ENCODE measurements at regions not wholly inside any gene's neighbourhood (a gene's known extent, or its start where the extent isn't known, plus 50 kb on each side); places are given as distances from the start of the nearest gene placed in this dataset.

DNA sequence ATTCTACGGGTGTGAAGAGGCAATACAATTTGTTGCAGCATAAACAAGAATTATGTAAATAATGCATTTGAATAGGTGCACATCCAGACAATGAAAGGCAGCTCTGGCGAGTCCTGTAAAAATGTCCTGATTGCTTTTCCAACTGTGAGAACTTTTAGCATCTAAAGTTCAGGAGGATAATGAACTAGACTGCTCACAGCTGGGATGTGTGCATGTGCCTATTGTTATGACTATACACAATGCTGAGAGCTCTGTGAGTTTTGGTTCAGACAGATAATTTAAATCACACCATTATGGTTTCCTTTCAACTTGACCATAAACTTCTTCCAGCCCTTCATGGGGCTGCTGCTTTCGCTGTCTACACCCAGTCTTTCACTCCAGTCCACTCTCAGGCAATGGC is 99.9 kb downstream of the PLK2 start:
- no peak for DNase-seq (ENCODE audit: low spot score)
- H3K4me1 ChIP-seq (ENCODE audit: insufficient read depth): no peaks in the 10 kb centered on the region
- no peak overlapping the region for H2AFZ ChIP-seq
- H3K27ac ChIP-seq: no peak overlapping the region
- no peaks in the 10 kb centered on the region for H3K9me2 ChIP-seq (replicated peaks; ENCODE audit: insufficient read depth)
- no peaks in the 10 kb centered on the region for H3K79me2 ChIP-seq
- no peak overlapping the region for H3K4me3 ChIP-seq
- no peaks in the 10 kb centered on the region for H3K36me3 ChIP-seq (replicated peaks; ENCODE audit: insufficient read depth, low read depth)
- H4K20me1 ChIP-seq (ENCODE audit: insufficient read depth, poor library complexity, severe bottlenecking): no peaks in the 10 kb centered on the region
- 62% methylated on average over 3 of the region's 3 CpGs for WGBS (ENCODE audit: low lambda C conversion rate, missing lambda C conversion rate)
- no peaks in the 10 kb centered on the region for H3K27me3 ChIP-seq
- TF ChIP-seq EZH2phosphoT487 (IDR thresholded peaks at IDR 0.05; ENCODE audit: low read depth, severe bottlenecking, unreplicated experiment): no peak
- no peak for TF ChIP-seq EZH2 (IDR thresholded peaks at IDR 0.05; ENCODE audit: borderline replicate concordance)
- TF ChIP-seq, protein P1, sequence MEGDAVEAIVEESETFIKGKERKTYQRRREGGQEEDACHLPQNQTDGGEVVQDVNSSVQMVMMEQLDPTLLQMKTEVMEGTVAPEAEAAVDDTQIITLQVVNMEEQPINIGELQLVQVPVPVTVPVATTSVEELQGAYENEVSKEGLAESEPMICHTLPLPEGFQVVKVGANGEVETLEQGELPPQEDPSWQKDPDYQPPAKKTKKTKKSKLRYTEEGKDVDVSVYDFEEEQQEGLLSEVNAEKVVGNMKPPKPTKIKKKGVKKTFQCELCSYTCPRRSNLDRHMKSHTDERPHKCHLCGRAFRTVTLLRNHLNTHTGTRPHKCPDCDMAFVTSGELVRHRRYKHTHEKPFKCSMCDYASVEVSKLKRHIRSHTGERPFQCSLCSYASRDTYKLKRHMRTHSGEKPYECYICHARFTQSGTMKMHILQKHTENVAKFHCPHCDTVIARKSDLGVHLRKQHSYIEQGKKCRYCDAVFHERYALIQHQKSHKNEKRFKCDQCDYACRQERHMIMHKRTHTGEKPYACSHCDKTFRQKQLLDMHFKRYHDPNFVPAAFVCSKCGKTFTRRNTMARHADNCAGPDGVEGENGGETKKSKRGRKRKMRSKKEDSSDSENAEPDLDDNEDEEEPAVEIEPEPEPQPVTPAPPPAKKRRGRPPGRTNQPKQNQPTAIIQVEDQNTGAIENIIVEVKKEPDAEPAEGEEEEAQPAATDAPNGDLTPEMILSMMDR (IDR thresholded peaks at IDR 0.05; ENCODE audit: poor library complexity): no peak
- no peaks in the 10 kb centered on the region for H3K9me3 ChIP-seq (ENCODE audit: low read depth)
- H3K4me2 ChIP-seq: no peak overlapping the region

DNA sequence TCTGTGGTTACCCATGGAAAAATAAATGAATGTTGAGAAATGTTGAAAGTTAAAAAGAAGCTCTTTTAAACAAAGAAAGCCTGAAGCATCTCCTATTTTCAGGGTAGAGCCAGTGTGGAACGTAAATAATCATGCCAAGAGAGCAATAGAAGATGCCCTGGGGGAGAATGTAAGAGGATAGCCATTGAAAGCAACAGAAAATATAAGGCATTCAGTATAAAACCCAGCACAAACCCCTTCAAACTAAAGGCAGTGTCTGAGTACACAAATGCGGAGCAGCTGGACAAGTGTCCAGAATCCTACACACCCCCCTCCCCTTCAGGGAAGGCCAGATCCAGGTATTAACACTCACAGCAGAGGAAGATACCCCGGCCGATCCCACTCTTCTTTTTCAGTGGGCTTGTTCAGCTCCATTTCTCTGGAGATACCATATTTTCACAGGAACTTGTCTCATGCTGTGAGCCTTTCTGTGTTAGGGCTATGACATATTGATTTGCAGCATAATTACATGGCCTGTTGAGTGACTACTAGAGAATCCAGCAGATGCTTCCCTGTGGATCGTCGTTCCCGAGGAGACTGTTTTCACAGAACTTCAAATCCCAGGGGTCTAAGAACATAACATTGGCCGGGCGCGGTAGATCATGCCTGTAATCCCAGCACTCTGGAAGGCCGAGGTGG is 101.2 kb downstream of the PLK2 start:
- H3K4me3 ChIP-seq: no peak overlapping the region
- H2AFZ ChIP-seq: no peak overlapping the region
- no peaks in the 10 kb centered on the region for H3K79me2 ChIP-seq
- H3K27ac ChIP-seq: peak overlapping the region; percentile 43
- no peaks in the 10 kb centered on the region for H3K27me3 ChIP-seq
- no peaks in the 10 kb centered on the region for H3K4me1 ChIP-seq (ENCODE audit: insufficient read depth)
- H4K20me1 ChIP-seq (ENCODE audit: insufficient read depth, poor library complexity, severe bottlenecking): no peaks in the 10 kb centered on the region
- DNase-seq (ENCODE audit: low spot score): peak; percentile 29
- 72% methylated on average over 11 of the region's 11 CpGs for WGBS (ENCODE audit: low lambda C conversion rate, missing lambda C conversion rate)
- no peaks in the 10 kb centered on the region for H3K9me2 ChIP-seq (replicated peaks; ENCODE audit: insufficient read depth)
- no peaks in the 10 kb centered on the region for H3K36me3 ChIP-seq (replicated peaks; ENCODE audit: insufficient read depth, low read depth)
- no peak overlapping the region for H3K4me2 ChIP-seq
- H3K9me3 ChIP-seq (ENCODE audit: low read depth): no peaks in the 10 kb centered on the region
- TF ChIP-seq EZH2phosphoT487 (IDR thresholded peaks at IDR 0.05; ENCODE audit: low read depth, severe bottlenecking, unreplicated experiment) (no peak), EZH2 (IDR thresholded peaks at IDR 0.05; ENCODE audit: borderline replicate concordance) (no peak)
- TF ChIP-seq, protein P1 (IDR thresholded peaks at IDR 0.05; ENCODE audit: poor library complexity): no peak

DNA sequence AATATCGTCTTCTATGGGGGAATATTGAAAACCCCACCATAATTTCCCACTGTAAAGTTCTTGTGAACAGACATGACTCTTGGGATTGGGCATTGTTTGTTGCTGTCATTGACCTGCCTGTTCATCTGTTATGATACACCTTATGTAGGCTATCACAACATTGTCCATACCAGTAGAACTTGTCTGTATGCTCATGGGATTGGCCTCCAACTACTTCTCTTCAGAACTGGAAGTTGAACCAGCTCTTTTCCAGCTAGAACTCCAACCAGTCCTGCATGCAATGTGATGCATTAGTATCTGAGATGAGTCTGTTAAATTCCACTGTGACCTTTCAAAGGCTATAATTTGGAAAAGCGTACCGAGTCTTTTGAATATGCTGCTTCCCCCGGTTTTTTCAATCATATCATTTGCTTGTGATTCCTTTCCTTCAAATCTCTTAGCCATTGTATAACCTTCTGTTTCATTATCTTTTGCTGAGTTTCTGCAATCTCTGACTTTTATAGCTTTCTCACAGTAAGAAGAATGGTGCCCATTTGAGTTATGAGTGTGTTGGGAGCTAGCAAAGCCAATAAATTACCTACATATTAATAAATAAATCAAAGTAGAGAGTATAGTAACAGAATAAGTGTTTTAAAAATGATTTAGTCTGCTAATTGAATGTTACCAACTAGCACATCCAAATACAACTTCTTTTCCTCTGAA is 101.9 kb downstream of the PLK2 start:
- TF ChIP-seq, protein P1 (IDR thresholded peaks at IDR 0.05; ENCODE audit: poor library complexity): no peak
- TF ChIP-seq EZH2phosphoT487 (IDR thresholded peaks at IDR 0.05; ENCODE audit: low read depth, severe bottlenecking, unreplicated experiment) (no peak), EZH2 (IDR thresholded peaks at IDR 0.05; ENCODE audit: borderline replicate concordance) (no peak)
- no peaks in the 10 kb centered on the region for H3K36me3 ChIP-seq (replicated peaks; ENCODE audit: insufficient read depth, low read depth)
- H3K4me3 ChIP-seq: no peak overlapping the region
- H2AFZ ChIP-seq: no peak overlapping the region
- no peaks in the 10 kb centered on the region for H3K4me1 ChIP-seq (ENCODE audit: insufficient read depth)
- DNase-seq (ENCODE audit: low spot score): no peak
- H3K4me2 ChIP-seq: no peak overlapping the region
- H3K9me3 ChIP-seq (ENCODE audit: low read depth): no peaks in the 10 kb centered on the region
- no peaks in the 10 kb centered on the region for H3K27me3 ChIP-seq
- WGBS (ENCODE audit: low lambda C conversion rate, missing lambda C conversion rate): 88% methylated on average over 4 of the region's 4 CpGs
- H3K79me2 ChIP-seq: no peaks in the 10 kb centered on the region
- H4K20me1 ChIP-seq (ENCODE audit: insufficient read depth, poor library complexity, severe bottlenecking): no peaks in the 10 kb centered on the region
- H3K9me2 ChIP-seq (replicated peaks; ENCODE audit: insufficient read depth): no peaks in the 10 kb centered on the region
- peak overlapping the region; percentile 43 for H3K27ac ChIP-seq

Measured in hepatocyte (in vitro differentiated cells).